ENCODE measurements at regions not wholly inside any gene's neighbourhood (a gene's known extent, or its start where the extent isn't known, plus 50 kb on each side); places are given as distances from the start of the nearest gene placed in this dataset.

- DNase-seq (ENCODE audit: low spot score) (no peak), ATAC-seq (ENCODE audit: insufficient number of reproducible peaks, low FRiP score, low read depth) (no peak)
- Histone ChIP-seq H3K27ac (no peak overlapping the region), H3K9me3 (no peaks in the 10 kb centered on the region), H3K4me3 (no peak overlapping the region), H3K4me1 (ENCODE audit: control insufficient read depth in 1 of 2, low read depth in 2 of 2) (no peaks in the 10 kb centered on the region), H3K36me3 (no peaks in the 10 kb centered on the region), H3K27me3 (replicated peaks; ENCODE audit: insufficient read depth) (no peaks in the 10 kb centered on the region)
- TF ChIP-seq, protein P1, sequence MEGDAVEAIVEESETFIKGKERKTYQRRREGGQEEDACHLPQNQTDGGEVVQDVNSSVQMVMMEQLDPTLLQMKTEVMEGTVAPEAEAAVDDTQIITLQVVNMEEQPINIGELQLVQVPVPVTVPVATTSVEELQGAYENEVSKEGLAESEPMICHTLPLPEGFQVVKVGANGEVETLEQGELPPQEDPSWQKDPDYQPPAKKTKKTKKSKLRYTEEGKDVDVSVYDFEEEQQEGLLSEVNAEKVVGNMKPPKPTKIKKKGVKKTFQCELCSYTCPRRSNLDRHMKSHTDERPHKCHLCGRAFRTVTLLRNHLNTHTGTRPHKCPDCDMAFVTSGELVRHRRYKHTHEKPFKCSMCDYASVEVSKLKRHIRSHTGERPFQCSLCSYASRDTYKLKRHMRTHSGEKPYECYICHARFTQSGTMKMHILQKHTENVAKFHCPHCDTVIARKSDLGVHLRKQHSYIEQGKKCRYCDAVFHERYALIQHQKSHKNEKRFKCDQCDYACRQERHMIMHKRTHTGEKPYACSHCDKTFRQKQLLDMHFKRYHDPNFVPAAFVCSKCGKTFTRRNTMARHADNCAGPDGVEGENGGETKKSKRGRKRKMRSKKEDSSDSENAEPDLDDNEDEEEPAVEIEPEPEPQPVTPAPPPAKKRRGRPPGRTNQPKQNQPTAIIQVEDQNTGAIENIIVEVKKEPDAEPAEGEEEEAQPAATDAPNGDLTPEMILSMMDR (IDR thresholded peaks at IDR 0.05), result no peak
Measured at GRCh38 chr13:107881362-107881761, 334.0 kb downstream of the LIG4 start.

- TF ChIP-seq, protein P1 (IDR thresholded peaks at IDR 0.05), result no peak
- H3K4me1 ChIP-seq (ENCODE audit: control insufficient read depth in 1 of 2, low read depth in 2 of 2), result no peaks in the 10 kb centered on the region
- no peak overlapping the region for H3K27ac ChIP-seq
Measured at GRCh38 chr13:107874456-107874855, 340.9 kb downstream of the LIG4 start.

DNA sequence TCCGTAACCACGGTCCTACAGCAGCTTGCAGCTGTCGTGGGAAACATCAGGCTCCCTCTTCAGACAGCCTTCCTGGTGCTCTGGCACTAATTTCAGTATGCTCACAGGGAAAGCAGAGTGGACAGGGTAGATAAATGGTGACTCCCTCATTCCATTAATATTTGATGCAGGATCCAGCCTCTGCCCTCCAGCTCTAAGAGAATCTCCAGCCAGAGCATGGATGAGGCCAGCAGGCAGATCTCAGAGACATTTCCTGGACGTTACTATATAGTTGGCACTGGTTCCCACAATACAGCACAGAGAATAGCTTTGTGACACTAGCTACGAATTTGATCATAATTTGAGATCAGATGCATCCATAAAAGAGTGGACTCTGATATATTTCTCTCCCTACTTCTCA is 341.4 kb downstream of the LIG4 start:
- no peak overlapping the region for H3K27ac ChIP-seq
- no peaks in the 10 kb centered on the region for H3K36me3 ChIP-seq
- no peaks in the 10 kb centered on the region for H3K4me1 ChIP-seq (ENCODE audit: control insufficient read depth in 1 of 2, low read depth in 2 of 2)
- no peaks in the 10 kb centered on the region for H3K27me3 ChIP-seq (replicated peaks; ENCODE audit: insufficient read depth)
- TF ChIP-seq, protein P1 (IDR thresholded peaks at IDR 0.05), result no peak
- no peak for DNase-seq (ENCODE audit: low spot score)
- no peak for ATAC-seq (ENCODE audit: insufficient number of reproducible peaks, low FRiP score, low read depth)
- no peak overlapping the region for H3K4me3 ChIP-seq
- H3K9me3 ChIP-seq, result no peaks in the 10 kb centered on the region

More at GRCh38 chr13:107874456-107874855, 340.9 kb downstream of the LIG4 start:
- DNase-seq (ENCODE audit: low spot score) (no peak), ATAC-seq (ENCODE audit: insufficient number of reproducible peaks, low FRiP score, low read depth) (no peak)
- Histone ChIP-seq H3K9me3 (no peaks in the 10 kb centered on the region), H3K27me3 (replicated peaks; ENCODE audit: insufficient read depth) (no peaks in the 10 kb centered on the region), H3K36me3 (no peaks in the 10 kb centered on the region), H3K4me3 (no peak overlapping the region)

DNA sequence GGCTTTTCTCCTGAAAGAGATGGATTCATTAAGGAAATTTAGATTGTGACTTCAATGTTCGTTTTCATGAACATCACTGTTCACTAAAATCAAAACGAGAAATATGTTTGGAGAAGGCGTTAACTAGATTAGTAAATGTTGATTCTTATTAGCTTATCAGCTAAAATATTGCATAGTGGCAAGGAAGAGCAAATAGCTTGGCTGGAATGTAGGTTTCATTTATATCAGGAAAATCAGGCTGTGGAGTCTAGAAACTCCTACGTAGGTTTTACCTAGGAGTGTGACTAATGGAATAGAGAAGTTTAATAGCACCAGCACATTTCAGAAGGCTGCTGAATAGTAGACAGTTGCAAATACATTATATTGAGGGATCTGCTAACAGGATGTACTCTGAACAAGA is 344.9 kb downstream of the LIG4 start:
- Histone ChIP-seq H3K27me3 (replicated peaks; ENCODE audit: insufficient read depth) (no peaks in the 10 kb centered on the region), H3K36me3 (no peaks in the 10 kb centered on the region), H3K4me3 (no peak overlapping the region), H3K27ac (no peak overlapping the region), H3K4me1 (ENCODE audit: control insufficient read depth in 1 of 2, low read depth in 2 of 2) (peaks cover 0 to 28% of the 10 kb centered on the region in 2 donors), H3K9me3 (no peaks in the 10 kb centered on the region)
- DNase-seq (ENCODE audit: low spot score) (no peak), ATAC-seq (ENCODE audit: insufficient number of reproducible peaks, low FRiP score, low read depth) (no peak)
- TF ChIP-seq, protein P1 (IDR thresholded peaks at IDR 0.05), result no peak

GRCh38 chr13:107867701-107868661 is 347.4 kb downstream of the LIG4 start:
- H3K27ac ChIP-seq, result no peak overlapping the region
- H3K4me3 ChIP-seq, result peak overlapping the region; percentile 66
- TF ChIP-seq, protein P1 (IDR thresholded peaks at IDR 0.05), result no peak
- ATAC-seq (ENCODE audit: insufficient number of reproducible peaks, low FRiP score, low read depth) (no peak), DNase-seq (ENCODE audit: low spot score) (no peak)
- H3K27me3 ChIP-seq (replicated peaks; ENCODE audit: insufficient read depth), result no peaks in the 10 kb centered on the region
- H3K4me1 ChIP-seq (ENCODE audit: control insufficient read depth in 1 of 2, low read depth in 2 of 2), result peaks cover 0 to 29% of the 10 kb centered on the region in 2 donors
- H3K9me3 ChIP-seq, result no peaks in the 10 kb centered on the region
- H3K36me3 ChIP-seq, result no peaks in the 10 kb centered on the region
